NCI-H2196 (cell line): ENCODE measurements at regions not wholly inside any gene's neighbourhood (a gene's known extent, or its start where the extent isn't known, plus 50 kb on each side); places are given as distances from the start of the nearest gene placed in this dataset.

Experiments used
- DNase-seq: peaks from one replicate; lab custom pipeline; 2025; ENCODE audit not compliant: unreplicated experiment; lab: John Stamatoyannopoulos, UW

GRCh38 chr11:131118247-131118646, 202.0 kb upstream of the SNX19 start:
- DNase-seq, result no peak

GRCh38 chr11:131121426-131122333, 205.4 kb upstream of the SNX19 start:
- no peak for DNase-seq

GRCh38 chr11:131122448-131122847, 206.2 kb upstream of the SNX19 start:
- no peak for DNase-seq

- DNase-seq, result no peak
These were observed 213.2 kb upstream of the SNX19 start for GRCh38 chr11:131129474-131129873.

- DNase-seq, result no peak
These were observed 219.3 kb upstream of the SNX19 start for GRCh38 chr11:131135611-131136010.

- DNase-seq, result no peak
These were observed 220.2 kb upstream of the SNX19 start for GRCh38 chr11:131136486-131136885.

- no peak for DNase-seq
These were observed 220.8 kb upstream of the SNX19 start for GRCh38 chr11:131137046-131137445.

- no peak for DNase-seq
These were observed 222.5 kb upstream of the SNX19 start for GRCh38 chr11:131138731-131139130.

GRCh38 chr11:131145791-131146190, 224.6 kb upstream of the NTM start:
- no peak for DNase-seq

GRCh38 chr11:131146827-131147490, 223.5 kb upstream of the NTM start:
- no peak for DNase-seq

- DNase-seq, result no peak
These were observed 216.1 kb upstream of the NTM start for GRCh38 chr11:131154351-131154750.

GRCh38 chr11:131157678-131158077, 212.7 kb upstream of the NTM start:
- DNase-seq, result no peak

GRCh38 chr11:131160846-131161245, 209.6 kb upstream of the NTM start:
- no peak for DNase-seq

- no peak for DNase-seq
These were observed 206.8 kb upstream of the NTM start for GRCh38 chr11:131163613-131164012.

- no peak for DNase-seq
These were observed 205.4 kb upstream of the NTM start for GRCh38 chr11:131165036-131165435.

GRCh38 chr11:131168839-131169713, 201.3 kb upstream of the NTM start:
- no peak for DNase-seq

- no peak for DNase-seq
These were observed 198.4 kb upstream of the NTM start for GRCh38 chr11:131172011-131172410.

GRCh38 chr11:131178020-131178419, 192.4 kb upstream of the NTM start:
- DNase-seq, result no peak

- DNase-seq, result no peak
These were observed 191.8 kb upstream of the NTM start for GRCh38 chr11:131178596-131178995.

- DNase-seq, result no peak
These were observed 190.6 kb upstream of the NTM start for GRCh38 chr11:131179836-131180235.

GRCh38 chr11:131185915-131186314, 184.5 kb upstream of the NTM start:
- DNase-seq, result no peak
